Brain pericyte (primary cell): ENCODE measurements at regions not wholly inside any gene's neighbourhood (a gene's known extent, or its start where the extent isn't known, plus 50 kb on each side); places are given as distances from the start of the nearest gene placed in this dataset.

ENCODE experiments used
- DNase-seq: peaks from one replicate; pipeline ENCODE4 v3.0.0-alpha.2; 2012; ENCODE audit warnings: low read depth, low spot score

GRCh38 chr4:20302336-20302735 is 50.6 kb downstream of the SLIT2 start:
- DNase-seq: no peak

GRCh38 chr4:20305976-20306375 is 54.3 kb downstream of the SLIT2 start:
- DNase-seq: no peak

- no peak for DNase-seq
These were observed 60.2 kb downstream of the SLIT2 start for GRCh38 chr4:20311856-20312255.

GRCh38 chr4:20313237-20314030 is 61.7 kb downstream of the SLIT2 start:
- DNase-seq: no peak

- no peak for DNase-seq
These were observed 65.8 kb downstream of the SLIT2 start for GRCh38 chr4:20317424-20317985.

GRCh38 chr4:20318001-20318908 is 66.5 kb downstream of the SLIT2 start:
- no peak for DNase-seq

- DNase-seq: no peak
These were observed 67.2 kb downstream of the SLIT2 start for GRCh38 chr4:20318909-20319277.

GRCh38 chr4:20319825-20320612 is 68.3 kb downstream of the SLIT2 start:
- no peak for DNase-seq

GRCh38 chr4:20323991-20324390 is 72.3 kb downstream of the SLIT2 start:
- DNase-seq: no peak

GRCh38 chr4:20326460-20326859 is 74.8 kb downstream of the SLIT2 start:
- no peak for DNase-seq

- no peak for DNase-seq
These were observed 75.3 kb downstream of the SLIT2 start for GRCh38 chr4:20326977-20327376.

- no peak for DNase-seq
These were observed 76.1 kb downstream of the SLIT2 start for GRCh38 chr4:20327808-20328207.

- DNase-seq: no peak
These were observed 79.9 kb downstream of the SLIT2 start for GRCh38 chr4:20331642-20332041.

GRCh38 chr4:20333141-20333715 is 81.5 kb downstream of the SLIT2 start:
- no peak for DNase-seq

- no peak for DNase-seq
These were observed 85.6 kb downstream of the SLIT2 start for GRCh38 chr4:20337261-20337664.

- DNase-seq: no peak
These were observed 87.1 kb downstream of the SLIT2 start for GRCh38 chr4:20338841-20339240.

- DNase-seq: no peak
These were observed 89.5 kb downstream of the SLIT2 start for GRCh38 chr4:20341134-20341738.

- DNase-seq: no peak
These were observed 95.8 kb downstream of the SLIT2 start for GRCh38 chr4:20347531-20347930.

GRCh38 chr4:20348411-20348810 is 96.7 kb downstream of the SLIT2 start:
- DNase-seq: no peak

- DNase-seq: no peak
These were observed 99.9 kb downstream of the SLIT2 start for GRCh38 chr4:20351360-20352162.
